ENCODE measurements at regions not wholly inside any gene's neighbourhood (a gene's known extent, or its start where the extent isn't known, plus 50 kb on each side); places are given as distances from the start of the nearest gene placed in this dataset.
"Not testable (repeated sequence)": the region's sequence is repeated elsewhere in the genome, so short reads cannot be mapped to it uniquely, and the experiment has no call there.

GRCh38 chr18:73544032-73544431 lies 603.6 kb downstream of the FBXO15 start:
- no peak for DNase-seq (ENCODE audit: low spot score)

- DNase-seq (ENCODE audit: low spot score), result no peak
These were observed 611.6 kb downstream of the FBXO15 start for GRCh38 chr18:73535990-73536389.

- no peak for DNase-seq (ENCODE audit: low spot score)
These were observed 612.4 kb downstream of the FBXO15 start for GRCh38 chr18:73535189-73535588.

GRCh38 chr18:73531601-73532000 lies 616.0 kb downstream of the FBXO15 start:
- no peak for DNase-seq (ENCODE audit: low spot score)

- no peak for DNase-seq (ENCODE audit: low spot score)
These were observed 619.6 kb downstream of the FBXO15 start for GRCh38 chr18:73528066-73528465.

GRCh38 chr18:73520229-73520628 lies 627.4 kb downstream of the FBXO15 start:
- no peak for DNase-seq (ENCODE audit: low spot score)

GRCh38 chr18:73516056-73516455 lies 631.6 kb downstream of the FBXO15 start:
- not testable (repeated sequence) for DNase-seq (ENCODE audit: low spot score)

- no peak for DNase-seq (ENCODE audit: low spot score)
These were observed 633.2 kb downstream of the FBXO15 start for GRCh38 chr18:73514449-73514848.

GRCh38 chr18:73511771-73512503 lies 635.7 kb downstream of the FBXO15 start:
- DNase-seq (ENCODE audit: low spot score), result no peak

GRCh38 chr18:73509460-73509859 lies 638.2 kb downstream of the FBXO15 start:
- DNase-seq (ENCODE audit: low spot score), result no peak

GRCh38 chr18:73503326-73503725 lies 635.5 kb upstream of the NETO1 start:
- no peak for DNase-seq (ENCODE audit: low spot score)

GRCh38 chr18:73487966-73488365 lies 620.2 kb upstream of the NETO1 start:
- DNase-seq (ENCODE audit: low spot score), result no peak

GRCh38 chr18:73485166-73485565 lies 617.4 kb upstream of the NETO1 start:
- no peak for DNase-seq (ENCODE audit: low spot score)

- DNase-seq (ENCODE audit: low spot score), result no peak
These were observed 615.1 kb upstream of the NETO1 start for GRCh38 chr18:73482901-73483300.

GRCh38 chr18:73479477-73479876 lies 611.7 kb upstream of the NETO1 start:
- DNase-seq (ENCODE audit: low spot score), result no peak

GRCh38 chr18:73478191-73478590 lies 610.4 kb upstream of the NETO1 start:
- no peak for DNase-seq (ENCODE audit: low spot score)

GRCh38 chr18:73476031-73476430 lies 608.2 kb upstream of the NETO1 start:
- no peak for DNase-seq (ENCODE audit: low spot score)

- no peak for DNase-seq (ENCODE audit: low spot score)
These were observed 594.3 kb upstream of the NETO1 start for GRCh38 chr18:73462092-73462491.

- no peak for DNase-seq (ENCODE audit: low spot score)
These were observed 593.9 kb upstream of the NETO1 start for GRCh38 chr18:73461780-73462059.

- no peak for DNase-seq (ENCODE audit: low spot score)
These were observed 593.4 kb upstream of the NETO1 start for GRCh38 chr18:73461038-73461779.

GRCh38 chr18:73458186-73458964 lies 590.6 kb upstream of the NETO1 start:
- no peak for DNase-seq (ENCODE audit: low spot score)

GRCh38 chr18:73456643-73457042 lies 588.9 kb upstream of the NETO1 start:
- no peak for DNase-seq (ENCODE audit: low spot score)

GRCh38 chr18:73452866-73453265 lies 585.1 kb upstream of the NETO1 start:
- no peak for DNase-seq (ENCODE audit: low spot score)
